GM21619 (cell line): ENCODE measurements at regions not wholly inside any gene's neighbourhood (a gene's known extent, or its start where the extent isn't known, plus 50 kb on each side); places are given as distances from the start of the nearest gene placed in this dataset.

Experiments used
- ATAC-seq: cut with Tn5 transposase; IDR thresholded peaks from one replicate; pipeline ENCODE4 v1.9.1; 2021; ENCODE audit not compliant: unreplicated experiment

GRCh38 chr9:104025104-104025503, 69.0 kb upstream of the SMC2 start:
- ATAC-seq: no peak

GRCh38 chr9:104025945-104026344, 68.2 kb upstream of the SMC2 start:
- no peak for ATAC-seq

DNA sequence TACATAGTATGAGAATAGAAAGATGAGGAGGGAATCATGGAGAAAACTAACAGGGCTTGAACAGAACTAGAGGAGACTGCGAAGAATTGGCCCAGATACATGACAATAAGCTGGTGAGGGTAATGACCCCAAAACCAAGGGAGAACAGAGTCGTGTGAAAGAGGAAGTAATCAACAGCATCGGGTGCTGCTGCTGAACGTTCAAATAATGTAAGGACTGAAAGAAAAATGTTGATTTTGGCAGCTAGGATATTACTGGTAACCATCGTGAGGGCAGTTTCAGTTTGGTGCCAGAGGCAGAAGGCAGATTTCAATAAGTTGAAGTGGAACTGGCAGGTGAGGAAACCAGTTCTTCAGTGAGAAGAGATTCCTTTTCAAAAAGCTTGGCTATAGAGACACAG, 66.8 kb upstream of the SMC2 start:
- no peak for ATAC-seq

DNA sequence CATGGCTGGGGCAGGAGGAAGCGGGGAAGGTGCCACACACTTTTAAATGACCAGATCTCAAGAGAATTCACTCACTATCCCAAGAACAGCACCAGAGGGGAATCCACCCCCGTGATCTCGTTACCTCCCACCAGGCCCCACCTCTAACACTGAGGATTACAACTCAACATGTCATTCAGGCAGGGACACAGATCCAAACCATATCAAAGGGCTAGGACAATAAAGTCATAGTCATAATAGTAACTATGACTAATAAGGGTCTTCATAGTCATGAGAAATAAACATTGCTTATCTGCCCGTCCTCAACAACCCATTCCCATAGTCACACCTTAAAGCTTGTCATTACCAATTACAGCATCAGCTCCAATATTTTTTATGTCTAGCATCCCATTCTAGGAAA, 65.3 kb upstream of the SMC2 start:
- peak; percentile 43 for ATAC-seq
